ENCODE measurements at regions not wholly inside any gene's neighbourhood (a gene's known extent, or its start where the extent isn't known, plus 50 kb on each side); places are given as distances from the start of the nearest gene placed in this dataset.

GRCh38 chr2:120971866-120972265 lies 236.2 kb downstream of the GLI2 start:
- intact Hi-C loops (cut with micrococcal nuclease) = no loop called here
- H3K9me3 ChIP-seq (replicated peaks) = no peaks in the 10 kb centered on the region
- no peaks in the 10 kb centered on the region for H3K4me1 ChIP-seq
- H3K27ac ChIP-seq (replicated peaks) = no peak overlapping the region
- DNase-seq = no peak
- H3K36me3 ChIP-seq = no peaks in the 10 kb centered on the region
- TF ChIP-seq, protein P1, sequence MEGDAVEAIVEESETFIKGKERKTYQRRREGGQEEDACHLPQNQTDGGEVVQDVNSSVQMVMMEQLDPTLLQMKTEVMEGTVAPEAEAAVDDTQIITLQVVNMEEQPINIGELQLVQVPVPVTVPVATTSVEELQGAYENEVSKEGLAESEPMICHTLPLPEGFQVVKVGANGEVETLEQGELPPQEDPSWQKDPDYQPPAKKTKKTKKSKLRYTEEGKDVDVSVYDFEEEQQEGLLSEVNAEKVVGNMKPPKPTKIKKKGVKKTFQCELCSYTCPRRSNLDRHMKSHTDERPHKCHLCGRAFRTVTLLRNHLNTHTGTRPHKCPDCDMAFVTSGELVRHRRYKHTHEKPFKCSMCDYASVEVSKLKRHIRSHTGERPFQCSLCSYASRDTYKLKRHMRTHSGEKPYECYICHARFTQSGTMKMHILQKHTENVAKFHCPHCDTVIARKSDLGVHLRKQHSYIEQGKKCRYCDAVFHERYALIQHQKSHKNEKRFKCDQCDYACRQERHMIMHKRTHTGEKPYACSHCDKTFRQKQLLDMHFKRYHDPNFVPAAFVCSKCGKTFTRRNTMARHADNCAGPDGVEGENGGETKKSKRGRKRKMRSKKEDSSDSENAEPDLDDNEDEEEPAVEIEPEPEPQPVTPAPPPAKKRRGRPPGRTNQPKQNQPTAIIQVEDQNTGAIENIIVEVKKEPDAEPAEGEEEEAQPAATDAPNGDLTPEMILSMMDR (IDR thresholded peaks at IDR 0.05; ENCODE audit: borderline replicate concordance) = no peak
- no peaks in the 10 kb centered on the region for H3K27me3 ChIP-seq (ENCODE audit: low read depth)
- no peak overlapping the region for H3K4me3 ChIP-seq

DNA sequence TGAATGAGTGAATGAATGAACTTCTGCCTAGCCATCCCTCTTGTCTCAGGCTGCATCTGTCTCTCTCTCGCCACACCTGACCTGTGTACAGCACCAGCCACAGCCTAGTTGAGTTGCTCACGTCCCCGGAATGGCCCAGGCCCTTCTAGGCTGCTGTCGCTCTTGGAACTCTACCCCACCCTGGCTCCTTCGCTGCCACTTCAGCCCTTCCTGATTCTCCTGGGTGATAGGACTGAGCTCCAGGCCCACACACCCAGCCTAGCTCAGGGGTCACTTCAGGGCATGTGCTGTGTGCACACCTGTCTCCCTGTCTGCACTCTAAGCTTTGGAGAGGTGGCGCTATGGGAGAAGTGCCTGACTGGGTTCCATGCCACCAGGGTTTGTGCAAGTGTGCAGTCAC lies 236.6 kb downstream of the GLI2 start:
- Histone ChIP-seq H3K9me3 (replicated peaks) (no peaks in the 10 kb centered on the region), H3K27ac (replicated peaks) (no peak overlapping the region), H3K36me3 (no peaks in the 10 kb centered on the region), H3K27me3 (ENCODE audit: low read depth) (no peaks in the 10 kb centered on the region), H3K4me3 (no peak overlapping the region), H3K4me1 (no peaks in the 10 kb centered on the region)
- no peak for DNase-seq
- intact Hi-C loops (cut with micrococcal nuclease) = no loop called here
- TF ChIP-seq, protein P1 (IDR thresholded peaks at IDR 0.05; ENCODE audit: borderline replicate concordance) = no peak

GRCh38 chr2:120973196-120973595 lies 237.5 kb downstream of the GLI2 start:
- Histone ChIP-seq H3K27ac (replicated peaks) (no peak overlapping the region), H3K9me3 (replicated peaks) (no peaks in the 10 kb centered on the region), H3K27me3 (ENCODE audit: low read depth) (no peaks in the 10 kb centered on the region), H3K4me1 (no peaks in the 10 kb centered on the region), H3K36me3 (no peaks in the 10 kb centered on the region), H3K4me3 (no peak overlapping the region)
- intact Hi-C loops (cut with micrococcal nuclease) = no loop called here
- DNase-seq = no peak
- TF ChIP-seq, protein P1 (IDR thresholded peaks at IDR 0.05; ENCODE audit: borderline replicate concordance) = no peak

DNA sequence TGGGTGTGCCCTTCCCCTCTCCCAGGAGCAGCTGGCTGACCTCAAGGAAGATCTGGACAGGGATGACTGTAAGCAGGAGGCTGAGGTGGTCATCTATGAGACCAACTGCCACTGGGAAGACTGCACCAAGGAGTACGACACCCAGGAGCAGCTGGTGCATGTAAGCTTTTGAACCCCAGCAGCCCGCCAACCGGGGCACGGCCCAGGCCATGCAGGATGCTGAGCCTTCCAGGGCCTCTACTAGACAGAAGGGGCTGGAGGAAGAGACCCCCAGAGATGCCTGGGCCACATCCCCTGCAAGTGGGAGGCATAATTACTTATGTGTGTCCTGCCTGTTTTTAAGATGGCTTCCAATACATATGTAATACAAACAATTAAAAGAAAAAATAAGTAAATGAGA lies 239.3 kb downstream of the GLI2 start:
- H3K27me3 ChIP-seq (ENCODE audit: low read depth) = no peaks in the 10 kb centered on the region
- H3K4me3 ChIP-seq = no peak overlapping the region
- intact Hi-C loops (cut with micrococcal nuclease) = no loop called here
- H3K4me1 ChIP-seq = no peaks in the 10 kb centered on the region
- DNase-seq = no peak
- H3K27ac ChIP-seq (replicated peaks) = no peak overlapping the region
- H3K9me3 ChIP-seq (replicated peaks) = peaks cover under 1% of the 10 kb centered on the region
- TF ChIP-seq, protein P1 (IDR thresholded peaks at IDR 0.05; ENCODE audit: borderline replicate concordance) = no peak
- no peaks in the 10 kb centered on the region for H3K36me3 ChIP-seq

DNA sequence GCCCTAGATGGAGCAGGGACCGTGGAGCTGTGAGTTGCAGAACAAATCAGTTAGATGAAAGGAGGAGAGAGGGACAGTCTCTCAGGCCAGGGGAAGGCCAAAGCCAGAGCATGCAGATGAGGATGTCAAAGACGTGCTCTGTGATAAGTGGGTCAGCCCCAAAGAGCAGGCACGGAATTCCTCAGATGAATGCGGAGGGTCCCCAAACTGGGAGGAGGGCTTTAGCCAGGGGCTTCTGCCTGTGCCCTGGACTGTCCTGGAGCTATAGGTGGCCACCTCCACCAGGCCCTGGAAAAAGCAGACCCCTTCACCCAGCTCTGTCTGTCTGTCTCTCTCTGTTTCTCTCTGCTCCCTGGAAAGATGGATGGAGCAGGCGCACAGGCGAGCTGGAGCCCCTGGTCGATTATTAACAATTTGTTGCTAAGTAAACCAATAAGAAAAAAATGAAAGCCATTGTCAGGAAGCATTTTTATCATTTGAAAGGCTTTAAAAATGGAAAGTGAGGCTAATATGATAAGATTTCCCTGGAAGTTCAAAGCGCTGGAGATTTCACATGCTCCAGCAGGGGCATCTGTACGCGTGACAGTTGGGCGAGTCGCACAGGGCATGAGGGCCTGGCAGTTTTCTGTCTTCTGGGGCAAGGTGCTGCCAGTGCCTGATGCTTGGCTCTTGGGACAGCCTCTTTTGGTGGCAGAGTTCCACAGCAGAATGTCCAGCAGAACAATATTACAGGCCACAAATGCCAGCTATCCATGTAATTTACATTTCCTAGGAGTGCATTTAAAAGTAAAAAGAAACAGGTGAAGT lies 241.0 kb downstream of the GLI2 start:
- intact Hi-C loops (cut with micrococcal nuclease) = no loop called here
- no peaks in the 10 kb centered on the region for H3K27me3 ChIP-seq (ENCODE audit: low read depth)
- TF ChIP-seq, protein P1 (IDR thresholded peaks at IDR 0.05; ENCODE audit: borderline replicate concordance) = no peak
- H3K27ac ChIP-seq (replicated peaks) = no peak overlapping the region
- H3K4me1 ChIP-seq = no peaks in the 10 kb centered on the region
- DNase-seq = no peak
- no peaks in the 10 kb centered on the region for H3K36me3 ChIP-seq
- no peak overlapping the region for H3K4me3 ChIP-seq
- H3K9me3 ChIP-seq (replicated peaks) = peaks cover 6% of the 10 kb centered on the region

Measured in left ventricle myocardium inferior (tissue), 1 donor.